BE2C (cell line): ENCODE measurements at regions not wholly inside any gene's neighbourhood (a gene's known extent, or its start where the extent isn't known, plus 50 kb on each side); places are given as distances from the start of the nearest gene placed in this dataset.

Experiments
- DNase-seq: peaks from one replicate; pipeline ENCODE4 v3.0.0-alpha.2; 2020
- H3K27me3 ChIP-seq: fragments of 250-450 bp; sonication (Bioruptor Pico); 2 replicates; pipeline ENCODE4 v1.5.1; 2020; ENCODE audit warnings: mild to moderate bottlenecking
- H3K36me3 ChIP-seq: fragments of 250-450 bp; sonication (Bioruptor Pico); 2 replicates; pipeline ENCODE4 v1.5.1; 2020; ENCODE audit warnings: mild to moderate bottlenecking
- H3K4me1 ChIP-seq: fragments of 250-450 bp; sonication (Bioruptor Pico); 2 replicates; pipeline ENCODE4 v1.5.1; 2020
- H3K4me3 ChIP-seq: 2 replicates; pipeline ENCODE4 v1.5.1; 2011; ENCODE audit warnings: low read depth, low read length
- H3K9me3 ChIP-seq: fragments of 250-450 bp; sonication (Bioruptor Pico); 2 replicates; pipeline ENCODE4 v1.5.1; 2020
- CTCF ChIP-seq: IDR thresholded peaks from 2 replicates; pipeline ENCODE4 v1.5.1; 2012; ENCODE audit warnings: mild to moderate bottlenecking, low read depth, low read length

GRCh38 chr9:18207735-18208134 lies 266.2 kb upstream of the ADAMTSL1 start:
- H3K36me3 ChIP-seq, result no peaks in the 10 kb centered on the region
- H3K4me1 ChIP-seq, result no peaks in the 10 kb centered on the region
- no peaks in the 10 kb centered on the region for H3K9me3 ChIP-seq
- H3K27me3 ChIP-seq, result no peaks in the 10 kb centered on the region
- TF ChIP-seq CTCF, result no peak
- no peak for DNase-seq
- H3K4me3 ChIP-seq, result no peak overlapping the region

- Histone ChIP-seq H3K9me3 (no peaks in the 10 kb centered on the region), H3K4me1 (no peaks in the 10 kb centered on the region), H3K4me3 (no peak overlapping the region), H3K27me3 (no peaks in the 10 kb centered on the region), H3K36me3 (no peaks in the 10 kb centered on the region)
- DNase-seq, result peak; percentile 18
- peak; percentile 58 for TF ChIP-seq CTCF
Observed at GRCh38 chr9:18208166-18209059, 265.5 kb upstream of the ADAMTSL1 start.

- Histone ChIP-seq H3K36me3 (no peaks in the 10 kb centered on the region), H3K4me3 (no peak overlapping the region), H3K9me3 (no peaks in the 10 kb centered on the region), H3K27me3 (no peaks in the 10 kb centered on the region), H3K4me1 (no peaks in the 10 kb centered on the region)
- DNase-seq, result no peak
- no peak for TF ChIP-seq CTCF
Observed at GRCh38 chr9:18215626-18216025, 258.3 kb upstream of the ADAMTSL1 start.

- H3K4me3 ChIP-seq, result no peak overlapping the region
- no peak for TF ChIP-seq CTCF
- no peaks in the 10 kb centered on the region for H3K36me3 ChIP-seq
- DNase-seq, result no peak
- H3K9me3 ChIP-seq, result no peaks in the 10 kb centered on the region
- no peaks in the 10 kb centered on the region for H3K27me3 ChIP-seq
- no peaks in the 10 kb centered on the region for H3K4me1 ChIP-seq
Observed at GRCh38 chr9:18216376-18216775, 257.6 kb upstream of the ADAMTSL1 start.

GRCh38 chr9:18228101-18228500 lies 245.9 kb upstream of the ADAMTSL1 start:
- Histone ChIP-seq H3K27me3 (peaks cover 3% of the 10 kb centered on the region; the same call in 1 of the 2 replicates), H3K4me1 (no peaks in the 10 kb centered on the region), H3K36me3 (no peaks in the 10 kb centered on the region), H3K4me3 (no peak overlapping the region), H3K9me3 (no peaks in the 10 kb centered on the region)
- no peak for DNase-seq
- no peak for TF ChIP-seq CTCF

GRCh38 chr9:18229992-18230676 lies 243.8 kb upstream of the ADAMTSL1 start:
- H3K4me1 ChIP-seq, result no peaks in the 10 kb centered on the region
- TF ChIP-seq CTCF, result no peak
- peaks cover under 1% of the 10 kb centered on the region; the same call in 1 of the 2 replicates for H3K27me3 ChIP-seq
- H3K36me3 ChIP-seq, result no peaks in the 10 kb centered on the region
- H3K4me3 ChIP-seq, result no peak overlapping the region
- no peak for DNase-seq
- H3K9me3 ChIP-seq, result no peaks in the 10 kb centered on the region
